ENCODE measurements at regions not wholly inside any gene's neighbourhood (a gene's known extent, or its start where the extent isn't known, plus 50 kb on each side); places are given as distances from the start of the nearest gene placed in this dataset.

DNA sequence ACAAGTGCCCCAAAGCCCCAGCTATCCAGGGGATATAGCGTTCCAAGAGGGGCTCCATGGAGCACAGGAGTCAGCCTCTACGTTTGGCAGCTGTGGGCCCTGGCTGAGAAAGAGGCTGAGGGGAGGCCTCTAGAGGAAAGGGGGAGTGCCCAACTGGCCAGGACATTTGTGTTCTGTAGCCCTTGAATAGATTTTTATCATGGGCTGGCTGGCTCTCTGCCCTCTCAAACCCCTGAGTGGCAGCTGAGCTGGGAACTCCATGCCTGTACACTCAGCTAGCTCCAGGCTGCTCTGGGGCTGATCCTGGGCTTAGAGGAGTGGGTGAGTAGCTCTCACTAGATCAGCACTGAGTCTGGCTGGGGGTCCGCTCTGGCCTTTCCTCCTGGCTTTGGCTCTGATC is 285.0 kb downstream of the ZSWIM6 start:
- TF ChIP-seq, protein P1, sequence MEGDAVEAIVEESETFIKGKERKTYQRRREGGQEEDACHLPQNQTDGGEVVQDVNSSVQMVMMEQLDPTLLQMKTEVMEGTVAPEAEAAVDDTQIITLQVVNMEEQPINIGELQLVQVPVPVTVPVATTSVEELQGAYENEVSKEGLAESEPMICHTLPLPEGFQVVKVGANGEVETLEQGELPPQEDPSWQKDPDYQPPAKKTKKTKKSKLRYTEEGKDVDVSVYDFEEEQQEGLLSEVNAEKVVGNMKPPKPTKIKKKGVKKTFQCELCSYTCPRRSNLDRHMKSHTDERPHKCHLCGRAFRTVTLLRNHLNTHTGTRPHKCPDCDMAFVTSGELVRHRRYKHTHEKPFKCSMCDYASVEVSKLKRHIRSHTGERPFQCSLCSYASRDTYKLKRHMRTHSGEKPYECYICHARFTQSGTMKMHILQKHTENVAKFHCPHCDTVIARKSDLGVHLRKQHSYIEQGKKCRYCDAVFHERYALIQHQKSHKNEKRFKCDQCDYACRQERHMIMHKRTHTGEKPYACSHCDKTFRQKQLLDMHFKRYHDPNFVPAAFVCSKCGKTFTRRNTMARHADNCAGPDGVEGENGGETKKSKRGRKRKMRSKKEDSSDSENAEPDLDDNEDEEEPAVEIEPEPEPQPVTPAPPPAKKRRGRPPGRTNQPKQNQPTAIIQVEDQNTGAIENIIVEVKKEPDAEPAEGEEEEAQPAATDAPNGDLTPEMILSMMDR (IDR thresholded peaks at IDR 0.05; ENCODE audit: low read depth, low read length), result no peak
- no peak for TF ChIP-seq POLR2A (IDR thresholded peaks at IDR 0.05; ENCODE audit: extremely low read depth, insufficient read length)

Measured in NB4 (cell line).